ENCODE measurements at regions not wholly inside any gene's neighbourhood (a gene's known extent, or its start where the extent isn't known, plus 50 kb on each side); places are given as distances from the start of the nearest gene placed in this dataset.

DNA sequence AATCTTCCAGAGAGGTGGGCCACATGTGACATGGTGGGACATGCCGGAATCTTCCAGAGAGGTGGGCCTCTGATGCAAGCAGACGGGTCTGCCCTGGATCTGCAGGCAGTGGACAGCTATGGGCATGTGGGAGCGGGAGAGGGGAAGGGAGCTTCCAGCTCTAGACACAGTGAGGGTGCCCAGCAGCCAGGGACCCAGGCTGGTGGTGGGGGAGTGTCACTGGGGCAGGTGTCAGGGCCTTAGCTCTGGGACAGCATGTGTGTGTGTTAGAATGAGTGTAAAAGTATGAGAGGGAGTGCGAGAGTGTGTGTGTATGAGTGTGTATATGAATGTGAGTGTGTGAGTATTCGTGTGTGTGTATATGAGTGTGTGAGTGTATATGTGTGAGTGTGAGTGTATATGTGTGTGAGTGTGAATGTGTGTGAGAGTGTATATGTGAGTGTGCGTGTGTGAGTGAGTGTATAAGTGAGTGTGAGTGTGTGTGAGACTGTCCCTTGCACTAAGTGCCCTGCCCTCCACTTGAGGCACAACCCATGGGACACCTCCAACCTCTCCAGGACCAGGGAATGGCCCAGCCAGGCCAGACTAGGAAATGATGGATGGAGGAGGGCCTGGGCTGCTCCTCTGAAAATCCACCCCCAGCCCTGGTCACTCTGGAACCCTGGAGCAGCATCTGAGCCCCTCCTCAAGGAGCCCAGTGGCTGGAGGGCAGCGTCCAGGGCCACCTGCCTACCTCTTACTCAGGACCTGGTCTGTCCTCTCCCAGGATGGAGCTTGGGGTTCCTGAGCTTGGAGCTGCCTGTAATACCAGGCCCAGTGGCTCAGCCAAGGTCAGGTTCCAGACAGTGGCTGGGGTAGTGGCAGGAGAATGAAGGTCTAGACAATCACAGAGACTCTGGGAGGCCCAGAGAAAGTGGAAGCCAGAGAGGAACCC lies 122.2 kb downstream of the C9orf50 start:
- in situ Hi-C loops (cut with MboI; ENCODE audit: low pct_unique_long_range_greater_than_20kb in 2 of 9, low sequenced_read_pairs in 9 of 9, unreplicated experiment in 9 of 9) = loop anchor here in 1 of 9 experiments (25.0 kb wide), 1 partner anchor 361 kb away; no protein-coding TSS in a partner anchor
- ATAC-seq (replicated peaks in 6 of 8) = no peak
- Histone ChIP-seq H3K4me3 (no peak overlapping the region), H3K27ac (peak overlapping the region; percentile 95 to 99), H3K4me1 (replicated peaks in 1 of 2) (peaks cover 61 to 62% of the 10 kb centered on the region in 2 donors)
- WGBS, 10 experiments = 71 to 100% (median 91%) methylated on average over 1 to 2 of the region's 7 CpGs; no CpG with 5 or more reads in 4 of the 10 experiments

DNA sequence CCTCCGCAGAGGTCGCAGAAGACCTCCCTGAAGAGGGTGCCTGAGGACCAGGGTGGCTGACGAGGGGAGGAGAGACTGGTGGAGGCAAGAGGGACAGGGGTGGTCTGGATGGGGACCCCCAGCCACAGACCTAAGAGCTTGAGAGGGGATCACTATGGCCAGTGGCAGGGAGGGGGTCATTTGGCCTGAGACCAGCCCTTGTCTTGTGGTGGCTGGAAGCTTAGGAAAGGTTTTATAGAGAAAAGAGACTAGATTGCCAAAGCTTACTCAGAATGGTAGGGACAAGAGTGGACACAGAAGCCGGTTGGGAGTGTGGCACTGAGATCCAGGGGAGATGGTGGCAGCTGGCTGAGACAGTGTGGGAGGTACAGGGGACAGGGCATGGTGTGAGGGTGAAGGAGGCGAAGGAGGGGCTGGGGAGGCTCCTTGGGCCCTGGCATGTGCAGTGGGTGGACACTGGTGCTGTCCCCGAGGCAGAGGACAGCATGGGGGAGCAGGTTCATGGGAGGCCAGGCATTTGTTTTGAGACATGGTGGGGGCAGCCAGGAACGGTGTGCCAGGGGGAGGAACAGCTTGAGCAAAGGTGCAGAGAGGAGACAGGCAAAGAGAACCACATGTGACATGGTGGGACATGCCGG lies 123.0 kb downstream of the C9orf50 start:
- H3K27ac ChIP-seq = peak overlapping the region; percentile 95 to 99
- H3K4me3 ChIP-seq = peak overlapping the region; percentile 31 to 39 (median 36)
- in situ Hi-C loops (cut with MboI; ENCODE audit: low pct_unique_long_range_greater_than_20kb in 2 of 9, low sequenced_read_pairs in 9 of 9, unreplicated experiment in 9 of 9) = loop anchor here in 1 of 9 experiments (25.0 kb wide), 1 partner anchor 361 kb away; no protein-coding TSS in a partner anchor
- peaks cover 65 to 67% of the 10 kb centered on the region in 2 donors for H3K4me1 ChIP-seq (replicated peaks in 1 of 2)
- no peak for ATAC-seq (replicated peaks in 6 of 8)
- 0 to 83% (median 20%) methylated on average over 1 to 2 of the region's 8 CpGs; no CpG with 5 or more reads in 5 of the 10 experiments for WGBS, 10 experiments

DNA sequence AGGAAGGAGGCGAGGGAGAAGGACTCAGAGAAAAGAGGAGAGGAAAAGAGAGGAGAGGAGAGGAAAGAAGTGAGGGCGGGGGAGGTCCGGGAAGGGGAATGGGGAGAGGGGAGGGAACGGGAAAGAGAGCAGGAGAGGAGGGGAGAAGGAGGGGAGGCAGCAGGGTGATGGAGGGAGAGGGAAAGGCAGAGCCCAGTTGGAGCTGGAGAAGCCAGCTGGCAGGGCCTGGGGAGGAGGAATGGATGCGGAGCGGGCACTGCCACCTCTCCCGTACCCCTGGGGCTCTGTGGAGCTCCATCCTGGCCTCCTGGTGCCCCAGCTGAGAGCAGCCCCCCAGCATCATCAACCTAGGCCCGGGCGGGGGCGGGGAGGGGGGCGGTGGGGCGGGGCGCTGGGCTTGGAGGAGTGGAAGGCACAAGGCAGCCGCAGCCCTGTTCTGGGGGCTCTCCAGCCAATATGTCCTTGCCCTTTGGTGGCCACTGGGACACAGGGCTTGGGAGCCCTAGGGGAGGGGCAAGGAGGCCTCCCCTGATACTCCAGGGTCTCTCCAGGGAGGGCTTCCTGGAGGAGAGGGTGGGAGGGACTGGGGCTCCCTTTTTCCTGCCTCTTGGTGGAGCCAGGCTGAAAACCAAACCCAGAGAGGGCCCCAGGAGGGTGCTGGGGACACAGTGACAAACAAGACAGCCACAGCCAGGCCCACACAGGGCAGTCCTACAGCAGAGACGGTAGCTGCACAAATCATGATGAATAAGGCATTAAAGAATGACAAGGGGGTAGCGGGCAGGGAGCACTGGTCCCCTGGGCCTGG lies 123.7 kb downstream of the C9orf50 start:
- peak; percentile 6 to 57 (median 47) for ATAC-seq (replicated peaks in 6 of 8)
- Histone ChIP-seq H3K27ac (peak overlapping the region; percentile 95 to 99), H3K4me1 (replicated peaks in 1 of 2) (peaks cover 65 to 67% of the 10 kb centered on the region in 2 donors), H3K4me3 (peak overlapping the region; percentile 31 to 39 (median 36))
- 57% methylated on average over 1 of the region's 16 CpGs; no CpG with 5 or more reads in 9 of the 10 experiments for WGBS, 10 experiments
- in situ Hi-C loops (cut with MboI; ENCODE audit: low pct_unique_long_range_greater_than_20kb in 2 of 9, low sequenced_read_pairs in 9 of 9, unreplicated experiment in 9 of 9) = loop anchor here in 1 of 9 experiments (25.0 kb wide), 1 partner anchor 360 kb away; no protein-coding TSS in a partner anchor

DNA sequence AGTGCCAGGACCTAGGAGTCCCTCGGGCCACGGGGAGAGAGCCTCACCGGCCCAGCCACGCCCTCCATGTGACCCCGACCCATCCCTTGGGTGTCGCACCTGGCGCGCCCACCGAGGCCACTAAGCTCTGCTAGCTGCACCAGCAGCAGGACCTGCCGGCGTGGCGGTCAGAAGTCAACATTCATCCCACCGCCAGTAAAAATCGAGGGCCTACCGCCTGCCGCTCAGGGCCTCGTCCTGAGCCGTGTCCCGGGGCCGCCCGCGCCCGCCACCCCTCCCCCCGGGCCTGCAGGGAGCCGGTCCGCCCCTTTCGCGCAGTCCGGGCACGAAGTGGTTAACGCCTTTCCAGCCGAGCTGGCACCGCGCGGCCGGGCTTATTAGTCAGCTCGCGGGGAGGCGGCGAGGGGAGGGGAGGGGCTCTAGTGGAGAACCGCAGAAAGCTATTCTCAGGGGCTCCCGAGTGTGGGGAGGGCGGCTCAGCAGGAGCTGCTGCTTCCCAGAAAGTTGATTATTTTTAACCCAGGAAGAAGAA lies 124.4 kb downstream of the C9orf50 start:
- peak; percentile 53 to 78 (median 72) for ATAC-seq (replicated peaks in 6 of 8)
- H3K4me1 ChIP-seq (replicated peaks in 1 of 2) = peaks cover 67 to 70% of the 10 kb centered on the region in 2 donors
- H3K4me3 ChIP-seq = peak overlapping the region; percentile 31 to 39 (median 36)
- 0% methylated on average over 2 of the region's 43 CpGs; no CpG with 5 or more reads in 8 of the 10 experiments for WGBS, 10 experiments
- H3K27ac ChIP-seq = peak overlapping the region; percentile 95 to 99
- in situ Hi-C loops (cut with MboI; ENCODE audit: low pct_unique_long_range_greater_than_20kb in 2 of 9, low sequenced_read_pairs in 9 of 9, unreplicated experiment in 9 of 9) = loop anchor here in 1 of 9 experiments (25.0 kb wide), 1 partner anchor 359 kb away; no protein-coding TSS in a partner anchor

DNA sequence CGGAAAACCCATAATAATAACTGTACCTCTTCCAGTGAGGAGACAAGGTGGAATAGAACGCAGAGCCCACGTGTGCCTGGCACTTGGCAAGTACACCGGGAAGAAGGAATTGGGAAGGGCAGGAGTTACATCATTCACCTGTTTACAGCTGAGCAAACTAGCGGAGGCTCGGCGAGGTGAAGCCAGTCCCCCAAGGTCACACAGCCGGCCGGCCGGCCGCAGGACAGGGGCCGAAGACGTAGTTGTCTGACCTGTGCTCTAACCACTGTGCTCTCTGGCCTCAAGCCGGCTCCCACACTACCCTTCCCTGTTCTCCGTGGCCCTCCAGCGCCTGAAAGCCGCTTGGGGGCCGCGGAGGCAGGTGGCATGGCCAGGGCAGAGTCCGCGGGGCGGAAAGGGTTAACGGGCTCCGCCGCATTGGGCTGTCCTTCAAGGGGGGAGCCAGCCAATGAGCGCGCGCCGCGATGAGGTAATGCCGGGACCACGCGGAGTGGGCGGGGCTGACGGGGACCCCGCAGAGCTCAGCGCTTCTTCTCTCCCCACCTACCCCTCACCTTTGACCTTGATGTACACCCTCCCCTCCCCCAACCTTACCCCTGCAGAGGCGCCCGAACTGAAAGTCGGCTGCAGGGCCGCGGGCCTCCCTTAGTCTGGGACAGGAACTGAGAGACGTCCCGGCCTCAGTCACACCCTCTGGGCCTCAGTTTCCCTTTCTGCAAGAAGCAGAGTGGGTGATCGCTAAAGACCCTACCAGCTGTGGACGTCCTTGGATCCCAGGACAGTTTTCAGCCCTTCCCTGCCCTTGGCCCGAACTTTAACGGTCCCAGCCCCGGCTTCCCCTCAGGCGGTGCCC lies 125.1 kb downstream of the C9orf50 start:
- in situ Hi-C loops (cut with MboI; ENCODE audit: low pct_unique_long_range_greater_than_20kb in 2 of 9, low sequenced_read_pairs in 9 of 9, unreplicated experiment in 9 of 9) = loop anchor here in 1 of 9 experiments (25.0 kb wide), 1 partner anchor 359 kb away; no protein-coding TSS in a partner anchor
- peak overlapping the region in 3 of 5 donors; percentile 33 to 39 (median 37) for H3K4me3 ChIP-seq
- peak; percentile 36 to 69 (median 44) for ATAC-seq (replicated peaks in 6 of 8)
- peak overlapping the region; percentile 95 to 99 for H3K27ac ChIP-seq
- peaks cover 71 to 74% of the 10 kb centered on the region in 2 donors for H3K4me1 ChIP-seq (replicated peaks in 1 of 2)
- 2 to 33% (median 28%) methylated on average over 2 to 9 of the region's 50 CpGs; no CpG with 5 or more reads in 5 of the 10 experiments for WGBS, 10 experiments

DNA sequence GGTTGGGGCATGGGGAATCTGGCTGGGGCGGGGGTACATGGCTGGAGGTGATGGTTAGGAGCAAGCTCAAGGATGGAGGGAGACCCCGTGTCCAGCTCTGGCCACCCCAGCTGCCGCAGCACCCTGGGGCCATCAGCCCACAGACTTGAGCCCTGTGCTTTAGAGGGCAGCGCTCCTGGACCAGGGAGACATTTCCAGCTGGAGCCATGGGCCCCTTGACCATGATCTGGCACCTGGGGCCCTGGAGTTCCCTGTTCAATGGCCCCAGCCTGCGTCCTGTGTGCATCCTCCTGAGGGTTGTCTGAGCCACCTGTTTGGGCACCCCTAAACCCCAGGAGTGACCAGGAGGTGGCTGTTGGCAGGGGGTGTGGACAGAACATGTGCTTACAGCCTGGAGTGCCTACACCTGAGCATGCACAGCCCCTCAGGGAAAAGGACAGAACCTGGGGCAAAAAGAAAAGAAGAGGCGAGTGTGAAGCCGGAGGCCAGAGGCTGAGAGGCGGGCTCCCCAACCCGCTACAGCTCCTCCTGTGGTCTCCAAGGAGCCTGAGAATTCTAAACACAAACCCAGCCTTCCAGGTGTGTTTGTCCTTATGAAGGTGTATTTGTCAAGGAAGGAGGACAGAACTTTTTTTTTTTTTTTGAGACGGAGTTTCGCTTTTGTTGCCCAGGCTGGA lies 126.7 kb downstream of the C9orf50 start:
- no peak overlapping the region for H3K4me3 ChIP-seq
- peaks cover 71 to 74% of the 10 kb centered on the region in 2 donors for H3K4me1 ChIP-seq (replicated peaks in 1 of 2)
- WGBS, 10 experiments = 80 to 100% (median 94%) methylated on average over 1 to 3 of the region's 11 CpGs; no CpG with 5 or more reads in 6 of the 10 experiments
- ATAC-seq (replicated peaks in 6 of 8) = no peak
- in situ Hi-C loops (cut with MboI; ENCODE audit: low pct_unique_long_range_greater_than_20kb in 2 of 9, low sequenced_read_pairs in 9 of 9, unreplicated experiment in 9 of 9) = loop anchor here in 1 of 9 experiments (25.0 kb wide), 1 partner anchor 357 kb away; no protein-coding TSS in a partner anchor
- H3K27ac ChIP-seq = no peak overlapping the region

DNA sequence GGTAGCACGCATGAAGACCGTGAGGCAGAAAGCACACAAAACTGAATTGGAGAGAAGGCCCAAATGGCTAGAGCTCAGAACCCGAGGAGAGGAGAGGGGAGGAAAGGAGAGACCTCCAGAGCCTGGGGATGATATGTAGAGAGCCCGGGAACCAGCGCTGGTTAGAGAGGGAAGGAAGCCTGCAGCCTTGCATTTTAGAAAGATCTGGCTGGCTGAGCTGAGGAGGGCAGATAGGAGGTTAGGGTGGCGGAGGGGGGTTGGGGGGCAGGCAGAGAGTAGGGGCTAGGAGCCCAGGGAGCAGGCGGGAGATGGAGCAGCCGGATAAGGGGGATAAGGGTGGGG lies 127.2 kb downstream of the C9orf50 start:
- Histone ChIP-seq H3K4me1 (replicated peaks in 1 of 2) (peaks cover 71 to 74% of the 10 kb centered on the region in 2 donors), H3K27ac (no peak overlapping the region), H3K4me3 (no peak overlapping the region)
- ATAC-seq (replicated peaks in 6 of 8) = no peak
- in situ Hi-C loops (cut with MboI; ENCODE audit: low pct_unique_long_range_greater_than_20kb in 2 of 9, low sequenced_read_pairs in 9 of 9, unreplicated experiment in 9 of 9) = loop anchor here in 1 of 9 experiments (25.0 kb wide), 1 partner anchor 356 kb away; no protein-coding TSS in a partner anchor
- 28 to 100% (median 90%) methylated on average over 1 to 3 of the region's 8 CpGs; no CpG with 5 or more reads in 7 of the 10 experiments for WGBS, 10 experiments

DNA sequence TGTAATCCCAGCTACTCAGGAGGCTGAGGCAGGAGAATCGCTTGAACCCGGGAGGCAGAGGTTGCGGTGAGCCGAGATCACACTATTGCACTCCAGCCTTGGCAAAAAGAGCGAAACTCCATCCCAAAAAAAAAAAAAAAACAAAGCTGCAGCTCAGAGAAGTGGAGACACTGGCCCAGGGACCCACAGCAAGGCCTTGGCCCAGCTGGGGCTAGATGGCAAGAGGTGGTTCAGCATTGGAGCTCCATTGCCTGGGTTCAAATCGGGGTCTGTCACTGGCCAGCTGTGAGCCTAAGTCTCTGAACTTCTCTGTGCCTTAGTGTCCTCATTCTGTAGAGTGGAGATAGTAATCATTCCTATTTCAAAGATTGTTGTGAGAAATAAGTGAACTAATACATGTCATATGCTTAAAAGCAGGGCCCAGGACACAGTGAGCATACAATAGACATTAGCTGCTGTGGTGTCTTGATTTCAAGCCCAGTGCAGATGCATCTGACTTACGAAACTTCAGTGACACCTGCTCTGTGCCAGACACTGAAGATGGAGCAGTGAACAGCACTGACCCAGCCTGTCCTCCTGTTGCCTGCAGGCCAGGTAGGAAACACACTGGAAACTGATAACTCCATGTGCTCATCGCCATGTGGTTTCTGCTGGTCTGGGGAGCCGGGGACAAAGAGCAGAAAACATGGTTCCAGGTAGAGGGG lies 127.7 kb downstream of the C9orf50 start:
- Histone ChIP-seq H3K27ac (no peak overlapping the region), H3K4me1 (replicated peaks in 1 of 2) (peaks cover 70 to 74% of the 10 kb centered on the region in 2 donors), H3K4me3 (no peak overlapping the region)
- in situ Hi-C loops (cut with MboI; ENCODE audit: low pct_unique_long_range_greater_than_20kb in 2 of 9, low sequenced_read_pairs in 9 of 9, unreplicated experiment in 9 of 9) = loop anchor here in 1 of 9 experiments (25.0 kb wide), 1 partner anchor 356 kb away; no protein-coding TSS in a partner anchor
- no peak for ATAC-seq (replicated peaks in 6 of 8)
- WGBS, 10 experiments = 70 to 100% (median 89%) methylated on average over 1 to 3 of the region's 9 CpGs; no CpG with 5 or more reads in 2 of the 10 experiments

DNA sequence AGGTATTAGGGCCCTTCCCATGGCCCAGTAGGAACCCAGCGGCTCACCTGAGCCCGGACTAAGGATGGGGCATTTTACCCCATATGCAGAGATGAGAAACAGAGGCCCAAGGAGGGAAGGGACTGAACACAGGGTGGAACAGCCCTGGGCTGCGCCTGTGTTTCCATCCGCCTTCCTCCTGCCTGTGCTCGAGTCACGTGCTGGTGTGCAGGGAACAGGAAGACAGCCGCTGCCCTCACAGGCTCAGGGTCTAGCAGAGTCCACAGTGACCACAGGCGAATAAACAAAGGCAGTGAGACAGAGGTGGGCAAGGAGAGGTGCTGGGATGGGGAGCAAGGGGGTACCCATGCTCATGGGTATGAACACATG lies 129.4 kb downstream of the C9orf50 start:
- H3K4me1 ChIP-seq (replicated peaks in 1 of 2) = peaks cover 74 to 80% of the 10 kb centered on the region in 2 donors
- 92% methylated on average over 2 of the region's 8 CpGs; no CpG with 5 or more reads in 9 of the 10 experiments for WGBS, 10 experiments
- in situ Hi-C loops (cut with MboI; ENCODE audit: low pct_unique_long_range_greater_than_20kb in 2 of 9, low sequenced_read_pairs in 9 of 9, unreplicated experiment in 9 of 9) = loop anchor here in 1 of 9 experiments (25.0 kb wide), 1 partner anchor 354 kb away; no protein-coding TSS in a partner anchor
- no peak overlapping the region for H3K4me3 ChIP-seq
- no peak for ATAC-seq (replicated peaks in 6 of 8)
- H3K27ac ChIP-seq = peak overlapping the region in 1 of 2 donors; percentile 21

All from motor neuron (in vitro differentiated cells).